GM12874 (cell line): ENCODE measurements at regions not wholly inside any gene's neighbourhood (a gene's known extent, or its start where the extent isn't known, plus 50 kb on each side); places are given as distances from the start of the nearest gene placed in this dataset.

Source experiments
- TF ChIP-seq, protein P1 (sequence below): IDR thresholded peaks from 2 replicates; pipeline ENCODE4 v1.5.1; 2011; ENCODE audit warnings: low read depth, mild to moderate bottlenecking, control low read depth, low read length, moderate library complexity; ENCODE audit not compliant: insufficient read depth

DNA sequence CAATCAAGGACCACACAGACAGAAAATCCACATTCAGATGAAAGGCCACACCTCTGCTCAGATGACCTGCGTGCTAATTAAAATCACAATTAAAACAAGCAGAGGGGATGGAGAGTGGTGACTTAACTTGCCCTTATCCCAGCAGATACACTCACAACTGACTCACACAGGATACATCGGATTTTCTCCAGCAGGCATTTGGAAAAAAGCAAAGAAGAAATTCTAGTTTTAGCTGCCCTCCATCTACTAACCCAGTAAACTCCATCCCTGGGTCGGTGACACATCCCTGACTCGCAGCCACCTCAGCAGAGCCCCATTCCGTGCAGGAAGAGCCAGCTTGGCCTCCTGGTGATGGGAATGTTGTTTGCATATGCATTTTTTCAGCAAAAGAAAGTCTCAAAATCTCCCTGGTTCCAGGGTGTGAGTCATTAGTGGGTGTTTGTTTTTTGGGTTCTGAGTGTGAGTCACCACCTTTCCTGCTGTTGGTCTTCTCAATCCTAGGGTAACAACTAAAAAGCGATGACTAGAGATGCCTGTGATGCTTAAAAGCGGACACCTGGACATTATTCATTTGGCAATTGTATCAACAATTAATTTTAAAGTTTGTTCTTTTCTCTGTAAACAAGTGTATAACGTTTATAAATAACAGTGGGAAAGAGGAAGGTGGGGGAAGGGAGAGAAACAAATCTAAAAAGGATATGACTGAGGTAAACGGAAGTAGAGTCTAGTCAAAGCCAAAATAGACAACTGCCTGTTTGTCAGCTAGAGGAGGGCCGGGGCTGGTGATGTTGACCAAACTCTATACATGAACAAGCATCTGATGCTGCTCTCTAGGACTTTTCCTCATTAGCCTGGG is 49.8 kb upstream of the SLC4A7 start:
- TF ChIP-seq, protein P1, sequence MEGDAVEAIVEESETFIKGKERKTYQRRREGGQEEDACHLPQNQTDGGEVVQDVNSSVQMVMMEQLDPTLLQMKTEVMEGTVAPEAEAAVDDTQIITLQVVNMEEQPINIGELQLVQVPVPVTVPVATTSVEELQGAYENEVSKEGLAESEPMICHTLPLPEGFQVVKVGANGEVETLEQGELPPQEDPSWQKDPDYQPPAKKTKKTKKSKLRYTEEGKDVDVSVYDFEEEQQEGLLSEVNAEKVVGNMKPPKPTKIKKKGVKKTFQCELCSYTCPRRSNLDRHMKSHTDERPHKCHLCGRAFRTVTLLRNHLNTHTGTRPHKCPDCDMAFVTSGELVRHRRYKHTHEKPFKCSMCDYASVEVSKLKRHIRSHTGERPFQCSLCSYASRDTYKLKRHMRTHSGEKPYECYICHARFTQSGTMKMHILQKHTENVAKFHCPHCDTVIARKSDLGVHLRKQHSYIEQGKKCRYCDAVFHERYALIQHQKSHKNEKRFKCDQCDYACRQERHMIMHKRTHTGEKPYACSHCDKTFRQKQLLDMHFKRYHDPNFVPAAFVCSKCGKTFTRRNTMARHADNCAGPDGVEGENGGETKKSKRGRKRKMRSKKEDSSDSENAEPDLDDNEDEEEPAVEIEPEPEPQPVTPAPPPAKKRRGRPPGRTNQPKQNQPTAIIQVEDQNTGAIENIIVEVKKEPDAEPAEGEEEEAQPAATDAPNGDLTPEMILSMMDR = no peak
